ENCODE measurements at regions not wholly inside any gene's neighbourhood (a gene's known extent, or its start where the extent isn't known, plus 50 kb on each side); places are given as distances from the start of the nearest gene placed in this dataset.

GRCh38 chr2:6233993-6234392, 541.8 kb downstream of the SOX11 start:
- TF ChIP-seq CTCF (conservative IDR thresholded peaks at IDR 0.05) (no peak), ZFX (IDR thresholded peaks at IDR 0.05) (no peak)
- H3K27ac ChIP-seq, result no peak overlapping the region

- TF ChIP-seq CTCF (conservative IDR thresholded peaks at IDR 0.05) (no peak), ZFX (IDR thresholded peaks at IDR 0.05) (no peak)
- no peak overlapping the region for H3K27ac ChIP-seq
Measured at GRCh38 chr2:6234702-6235101, 542.5 kb downstream of the SOX11 start.

GRCh38 chr2:6236317-6236716, 544.1 kb downstream of the SOX11 start:
- TF ChIP-seq CTCF (conservative IDR thresholded peaks at IDR 0.05), result no peak
- H3K27ac ChIP-seq, result no peak overlapping the region

GRCh38 chr2:6237039-6237660, 545.0 kb downstream of the SOX11 start:
- no peak overlapping the region for H3K27ac ChIP-seq
- no peak for TF ChIP-seq CTCF (conservative IDR thresholded peaks at IDR 0.05)
- TF ChIP-seq ZFX (IDR thresholded peaks at IDR 0.05), result no peak

GRCh38 chr2:6249557-6249956, 557.4 kb downstream of the SOX11 start:
- TF ChIP-seq CTCF (conservative IDR thresholded peaks at IDR 0.05) (no peak), ZFX (IDR thresholded peaks at IDR 0.05) (no peak)
- H3K27ac ChIP-seq, result no peak overlapping the region

GRCh38 chr2:6254441-6254840, 562.3 kb downstream of the SOX11 start:
- H3K27ac ChIP-seq, result no peak overlapping the region

GRCh38 chr2:6264198-6264597, 572.0 kb downstream of the SOX11 start:
- TF ChIP-seq ZFX (IDR thresholded peaks at IDR 0.05), result no peak
- no peak for TF ChIP-seq CTCF (conservative IDR thresholded peaks at IDR 0.05)
- no peak overlapping the region for H3K27ac ChIP-seq

More at GRCh38 chr2:6254441-6254840, 562.3 kb downstream of the SOX11 start:
- TF ChIP-seq ZFX (IDR thresholded peaks at IDR 0.05), result no peak
- TF ChIP-seq CTCF (conservative IDR thresholded peaks at IDR 0.05), result no peak
